Cardiac septum (tissue), 1 donor: ENCODE measurements at regions not wholly inside any gene's neighbourhood (a gene's known extent, or its start where the extent isn't known, plus 50 kb on each side); places are given as distances from the start of the nearest gene placed in this dataset.

ENCODE experiments used
- DNase-seq: peaks from one replicate; pipeline ENCODE4 v3.0.0-alpha.2; 2020; ENCODE audit warnings: low spot score
- intact Hi-C: fragments of 100-400 bp; cut with DNase I; formaldehyde crosslinking; loops from one replicate; pipeline ENCODE4 v1.14.0; 2022
- donor health status: DM: no; HTN: no; CAD: no.

GRCh38 chr3:27594096-27594690, 110.0 kb upstream of the SLC4A7 start:
- intact Hi-C loops = no loop called here
- DNase-seq = no peak

DNA sequence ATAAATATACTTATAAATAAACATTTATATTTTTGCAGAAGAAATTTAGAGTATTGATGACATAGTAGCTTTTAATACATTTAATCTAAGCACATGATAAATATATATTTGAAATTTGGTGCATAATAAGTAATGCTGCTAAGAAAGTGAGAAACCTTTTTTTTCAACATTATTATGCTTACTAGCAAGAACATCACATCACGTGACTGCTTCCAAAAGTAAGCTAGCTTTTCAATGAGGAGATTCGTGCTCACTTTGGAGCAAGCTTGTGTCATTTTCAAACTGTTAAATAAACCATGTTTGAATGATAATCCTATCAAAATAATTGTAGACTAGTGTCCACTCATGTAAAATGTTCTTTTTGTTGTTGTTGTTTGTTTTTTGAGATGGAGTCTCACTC, 109.0 kb upstream of the SLC4A7 start:
- DNase-seq = no peak
- intact Hi-C loops = no loop called here

DNA sequence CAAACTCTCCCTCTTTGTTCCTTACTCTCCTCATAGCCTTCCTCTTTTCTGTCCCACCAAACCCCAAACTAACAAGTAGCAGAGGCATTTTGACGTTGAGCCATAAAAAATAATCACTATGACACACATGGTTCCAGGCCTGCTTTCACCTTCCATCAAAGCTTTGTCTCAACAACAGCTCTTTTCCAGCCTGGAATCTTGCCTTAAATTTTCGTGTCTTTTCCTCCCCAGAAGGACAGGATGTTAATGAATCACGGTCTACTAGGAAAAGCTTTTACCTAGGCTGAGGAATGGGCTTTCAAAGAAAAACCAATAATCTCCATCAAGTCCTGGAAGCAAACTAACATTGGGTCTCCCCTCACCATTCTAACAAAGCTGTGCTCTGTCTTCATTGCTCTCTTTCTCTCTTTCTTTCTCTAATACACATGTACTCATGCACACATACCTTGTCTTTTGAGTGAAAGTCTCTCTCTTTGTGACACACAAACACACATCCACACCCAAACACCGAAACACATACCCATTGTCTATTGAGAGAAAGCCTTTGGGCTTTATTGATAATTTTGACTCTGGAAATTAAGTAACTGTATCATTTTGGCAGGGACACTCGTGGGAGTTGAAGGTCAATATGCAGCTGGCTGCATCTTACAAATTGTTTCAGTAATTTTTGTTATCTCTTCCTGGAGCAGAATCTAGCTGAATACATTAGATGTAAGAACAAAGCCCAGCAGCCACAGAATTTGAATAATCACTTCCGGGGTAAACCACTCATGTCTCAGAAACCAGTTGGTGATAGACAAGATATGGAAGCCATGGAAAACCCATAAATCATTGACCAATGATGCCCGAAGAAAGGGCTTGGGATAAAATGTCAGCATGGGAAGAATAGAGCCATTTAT, 107.4 kb upstream of the SLC4A7 start:
- intact Hi-C loops = no loop called here
- DNase-seq = no peak

DNA sequence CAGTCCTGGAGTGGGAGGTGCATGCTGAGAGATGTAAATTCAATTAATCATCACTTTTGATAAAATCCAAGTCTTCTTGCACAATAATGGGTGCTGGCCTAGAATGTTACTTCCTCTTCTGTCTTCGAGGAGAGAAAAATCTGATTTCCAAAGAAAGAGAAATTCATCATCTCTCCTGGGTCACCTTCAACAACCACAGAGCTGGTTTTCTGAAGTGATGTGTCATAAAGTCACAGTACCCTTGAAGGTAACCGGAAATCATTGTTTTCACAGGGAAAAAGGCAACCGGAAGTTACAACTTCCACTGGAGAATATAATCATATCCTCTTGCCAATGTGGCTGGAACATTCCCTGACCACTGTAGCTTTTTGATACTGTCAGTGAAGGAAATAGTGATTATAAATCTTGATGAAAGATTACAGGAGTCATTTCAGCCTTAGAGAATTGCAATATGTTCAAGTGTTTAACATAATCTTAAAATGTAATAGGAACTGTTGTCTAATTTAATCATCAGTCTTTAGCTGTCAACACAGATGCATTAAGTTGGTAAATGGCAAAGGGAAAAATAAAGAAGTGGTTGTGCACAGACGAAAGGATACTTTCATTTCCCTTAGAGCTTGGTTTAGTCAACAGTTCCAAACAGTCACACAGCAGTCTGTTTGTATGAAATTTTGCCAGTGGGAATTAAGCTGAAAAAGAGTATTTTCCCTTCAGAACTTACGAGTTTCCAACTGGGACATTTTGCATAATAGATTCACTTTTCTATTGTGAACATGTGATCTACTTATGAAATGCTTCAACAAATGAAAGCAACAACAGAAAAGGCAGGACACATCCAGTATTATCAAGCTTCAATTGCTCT, 106.5 kb upstream of the SLC4A7 start:
- no peak for DNase-seq
- intact Hi-C loops = no loop called here

DNA sequence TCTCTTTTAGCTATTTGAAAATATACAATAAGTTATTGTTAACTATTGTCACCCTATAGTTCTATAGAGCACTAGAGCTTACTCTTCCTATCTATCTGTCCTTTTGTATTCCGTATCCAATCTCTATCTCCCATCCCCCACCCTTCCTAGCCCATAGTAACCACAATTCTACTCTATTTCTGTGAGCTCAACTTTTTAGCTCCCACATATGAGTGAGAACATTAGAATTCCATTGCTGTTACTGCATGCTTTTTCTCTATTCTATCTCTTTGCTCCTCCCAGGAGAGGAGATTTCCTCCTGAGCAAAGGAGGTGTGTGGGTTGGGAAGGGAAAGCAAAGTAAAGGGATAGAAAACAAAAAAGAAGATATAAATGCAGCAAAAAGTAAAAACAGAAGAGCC, 105.6 kb upstream of the SLC4A7 start:
- DNase-seq = no peak
- intact Hi-C loops = no loop called here

GRCh38 chr3:27585429-27585828, 101.2 kb upstream of the SLC4A7 start:
- intact Hi-C loops = no loop called here

DNA sequence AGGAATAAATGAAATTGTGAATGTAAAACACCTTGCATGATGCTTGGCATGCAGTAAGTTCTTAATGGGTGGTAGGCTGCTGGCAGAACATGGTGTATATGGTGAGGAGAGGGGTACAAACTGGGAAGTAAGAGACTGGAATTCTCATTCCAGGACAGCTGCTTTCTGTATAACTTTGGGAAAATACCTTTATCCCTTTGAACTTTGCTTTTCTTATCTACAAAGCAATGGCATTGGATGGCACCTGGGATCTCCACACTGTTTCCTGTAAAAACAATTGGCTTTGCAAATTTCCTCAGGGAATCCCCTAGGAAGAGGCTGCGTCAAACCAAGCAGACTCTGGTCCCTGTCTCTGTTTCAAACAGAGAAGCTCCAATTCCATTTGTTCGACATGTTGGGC, 100.7 kb upstream of the SLC4A7 start:
- intact Hi-C loops = no loop called here
- DNase-seq = no peak

More at GRCh38 chr3:27585429-27585828, 101.2 kb upstream of the SLC4A7 start:
- DNase-seq = no peak

DNA sequence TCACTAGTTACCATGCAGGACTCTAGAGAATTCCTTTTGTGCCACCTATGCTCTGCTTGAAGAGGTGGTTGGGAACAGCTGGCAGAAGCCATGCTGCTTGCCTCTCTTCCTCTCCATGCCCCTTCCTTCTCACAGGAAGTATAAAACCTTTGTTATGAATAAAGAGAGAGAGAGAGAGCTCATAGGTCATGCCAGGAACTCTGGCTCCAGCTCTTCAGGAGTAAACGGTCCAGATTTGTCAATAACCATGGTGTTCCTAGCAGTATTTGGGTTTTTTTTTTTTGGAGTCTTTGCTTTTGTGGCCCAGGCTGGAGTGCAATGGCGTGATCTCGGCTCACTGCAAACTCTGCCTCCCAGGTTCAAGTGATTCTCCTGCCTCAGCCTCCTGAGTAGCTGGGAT, 97.7 kb upstream of the SLC4A7 start:
- DNase-seq = no peak
- intact Hi-C loops = no loop called here

DNA sequence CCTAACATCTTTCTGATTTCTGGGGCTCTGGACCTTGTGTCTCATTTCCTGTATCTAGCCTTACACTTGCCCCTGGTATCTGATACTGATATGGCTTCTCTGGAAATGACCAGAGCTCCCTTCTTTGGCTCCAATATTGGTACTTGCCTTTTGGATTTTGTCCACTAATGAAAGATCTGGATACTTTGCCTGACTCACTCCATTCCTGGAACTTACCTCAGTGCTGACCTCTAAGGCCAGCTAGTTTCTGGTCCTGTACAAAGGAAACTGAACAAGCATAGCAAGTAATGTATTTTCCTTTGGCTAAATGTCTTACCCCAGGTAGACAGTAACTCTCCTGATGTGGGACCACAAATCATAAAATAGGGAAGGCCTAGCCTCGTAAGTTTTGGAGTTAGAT, 93.8 kb upstream of the SLC4A7 start:
- intact Hi-C loops = no loop called here
- DNase-seq = no peak

GRCh38 chr3:27577504-27577903, 93.3 kb upstream of the SLC4A7 start:
- DNase-seq = no peak
- intact Hi-C loops = no loop called here

GRCh38 chr3:27576171-27576570, 92.0 kb upstream of the SLC4A7 start:
- intact Hi-C loops = no loop called here
- DNase-seq = no peak

GRCh38 chr3:27575499-27575898, 91.3 kb upstream of the SLC4A7 start:
- DNase-seq = no peak
- intact Hi-C loops = no loop called here

DNA sequence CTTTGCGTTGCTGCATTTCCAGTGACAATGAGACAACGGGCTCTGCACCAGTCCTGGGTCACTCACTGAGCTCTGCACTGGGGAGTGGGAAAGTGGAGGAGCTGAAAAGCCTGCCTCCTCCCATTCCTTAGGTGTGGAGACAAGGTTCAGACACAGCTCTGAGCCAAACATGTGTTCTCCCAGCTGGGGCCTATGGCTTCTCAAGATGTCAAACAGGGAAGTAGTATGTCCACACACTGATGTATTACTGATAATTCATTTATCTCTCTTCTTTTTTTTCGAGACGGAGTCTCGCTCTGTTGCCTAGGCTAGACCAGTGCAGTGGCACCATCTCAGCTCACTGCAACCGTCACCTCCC, 90.2 kb upstream of the SLC4A7 start:
- intact Hi-C loops = no loop called here
- no peak for DNase-seq

DNA sequence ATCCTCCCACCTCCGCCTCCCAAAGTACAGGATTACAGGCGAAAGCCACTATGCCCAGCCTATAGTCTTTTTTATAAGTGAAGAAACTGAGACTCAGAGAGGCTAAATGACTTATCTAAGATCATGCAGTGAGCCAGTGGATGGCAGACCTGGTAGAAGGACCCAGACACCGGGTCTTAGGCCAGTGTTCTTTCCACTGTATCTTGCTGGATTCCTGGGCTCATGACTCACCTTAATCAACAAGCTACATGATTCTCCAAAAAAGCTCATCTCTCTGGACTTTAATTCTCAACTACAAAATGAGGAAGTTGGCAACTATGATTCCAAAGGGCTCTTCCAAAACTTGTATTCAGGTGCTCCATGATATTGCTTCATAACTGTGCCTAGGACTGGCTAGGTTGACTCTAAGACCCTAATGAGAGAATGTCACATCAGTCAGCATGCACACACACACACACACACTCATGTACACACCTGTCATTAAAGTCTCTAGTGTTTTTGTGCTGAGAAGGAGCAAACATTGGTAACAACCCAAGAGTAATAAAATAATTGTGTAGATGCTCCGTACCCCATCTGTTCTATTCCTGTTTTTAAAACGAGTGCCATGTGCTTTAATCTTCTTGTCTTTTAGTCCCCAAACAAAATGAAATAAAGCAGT, 89.7 kb upstream of the SLC4A7 start:
- intact Hi-C loops = no loop called here

DNA sequence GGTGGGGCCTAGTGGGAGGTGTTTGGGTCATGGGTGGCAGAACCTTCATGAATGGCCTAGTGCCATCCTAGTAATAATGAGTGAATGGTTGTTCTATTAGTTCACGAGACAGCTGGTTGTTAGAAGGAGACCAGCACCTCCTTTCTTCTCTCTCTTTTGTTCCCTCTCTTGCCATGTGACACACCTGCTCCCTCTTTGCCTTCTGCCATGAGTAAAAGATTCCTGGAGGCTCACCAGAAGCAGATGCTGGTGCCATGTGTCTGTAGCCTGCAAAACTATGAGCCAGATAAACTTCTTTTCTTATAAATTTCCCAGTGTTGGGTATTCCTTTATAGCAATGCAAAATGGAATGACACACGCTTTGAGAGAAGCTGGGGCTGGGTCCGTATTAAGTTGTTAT, 89.0 kb upstream of the SLC4A7 start:
- intact Hi-C loops = no loop called here
- no peak for DNase-seq

More for the DNA sequence above, 89.7 kb upstream of the SLC4A7 start:
- DNase-seq = no peak

- no peak for DNase-seq
- intact Hi-C loops = no loop called here
Measured at GRCh38 chr3:27571345-27571744, 87.2 kb upstream of the SLC4A7 start.

DNA sequence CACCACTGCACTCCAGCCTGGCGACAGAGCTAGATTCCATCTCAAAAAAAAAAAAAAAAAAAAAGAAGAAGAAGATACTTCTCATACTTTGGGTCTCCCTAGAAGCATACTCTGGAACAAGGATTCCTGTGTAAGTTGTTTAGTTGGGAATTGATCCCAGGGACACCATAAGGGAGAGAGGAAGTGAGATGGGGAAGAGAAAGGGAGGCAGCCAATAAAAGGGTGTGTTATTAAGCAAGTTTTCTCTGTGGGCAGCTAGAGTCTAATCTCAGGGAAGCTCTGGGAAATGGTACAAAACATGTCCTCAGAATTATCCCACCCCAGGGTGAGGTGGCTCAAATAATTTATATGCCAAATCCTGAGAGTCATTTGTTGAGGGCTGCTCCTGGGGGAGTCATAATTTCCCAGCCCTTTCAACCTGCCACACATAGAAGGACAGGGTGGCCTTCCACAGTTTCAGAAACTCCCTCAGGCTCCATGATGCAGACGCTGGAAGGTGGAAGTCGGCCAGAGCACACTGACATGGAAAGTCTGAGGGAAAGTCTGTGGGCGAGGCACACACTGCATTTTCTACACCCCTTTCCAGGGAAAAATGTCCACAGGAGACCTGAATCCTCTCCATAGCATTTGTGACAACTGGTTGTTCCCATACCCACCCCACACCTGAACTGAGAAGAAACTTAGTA, 86.4 kb upstream of the SLC4A7 start:
- DNase-seq = no peak
- intact Hi-C loops = no loop called here

GRCh38 chr3:27568393-27568792, 84.2 kb upstream of the SLC4A7 start:
- intact Hi-C loops = no loop called here
- no peak for DNase-seq

DNA sequence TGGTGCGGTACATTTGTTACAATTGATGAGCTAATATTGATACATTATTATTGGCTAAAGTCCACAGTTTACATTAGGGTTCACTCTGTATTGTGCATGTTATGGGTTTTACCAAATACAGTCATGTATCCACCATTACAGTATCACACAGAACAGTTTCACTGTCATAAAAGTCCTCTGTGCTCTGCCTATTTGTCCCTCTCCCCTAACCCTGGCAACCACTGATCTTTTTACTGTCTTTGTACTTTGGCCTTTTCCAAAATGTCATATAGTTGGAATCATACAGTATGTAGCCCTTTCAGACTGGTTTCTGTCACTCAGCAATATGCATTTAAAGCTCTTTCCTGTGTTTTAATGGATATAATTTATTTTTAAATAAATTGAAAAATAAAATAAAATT, 83.1 kb upstream of the SLC4A7 start:
- intact Hi-C loops = no loop called here
- no peak for DNase-seq
